DND-41 (cell line): ENCODE measurements at regions not wholly inside any gene's neighbourhood (a gene's known extent, or its start where the extent isn't known, plus 50 kb on each side); places are given as distances from the start of the nearest gene placed in this dataset.

Experiments
- ATAC-seq: fragments of 200-7000 bp; cut with Tn5 transposase; 3 replicates; pipeline ENCODE4 v1.9.1; 2021; ENCODE audit warnings: low read depth; ENCODE audit not compliant: insufficient read depth
- DNase-seq: peaks from one replicate; pipeline ENCODE4 v3.0.0-alpha.2; 2020
- H2AFZ ChIP-seq: 2 replicates; pipeline ENCODE4 v1.6.0; 2012; ENCODE audit warnings: low read depth, low read length
- H3K27ac ChIP-seq: 2 replicates; pipeline ENCODE4 v1.5.1; 2012; ENCODE audit warnings: low read length, inconsistent platforms
- H3K27me3 ChIP-seq: fragments of 200-600 bp; sonication (generic); 2 replicates; pipeline ENCODE4 v1.6.0; 2012; ENCODE audit warnings: low read length, mild to moderate bottlenecking, inconsistent platforms; ENCODE audit not compliant: insufficient read depth, poor library complexity
- H3K36me3 ChIP-seq: 2 replicates; pipeline ENCODE4 v1.5.1; 2012; ENCODE audit warnings: low read length, inconsistent platforms; ENCODE audit not compliant: insufficient read depth
- H3K4me1 ChIP-seq: 2 replicates; pipeline ENCODE4 v1.5.1; 2012; ENCODE audit warnings: mild to moderate bottlenecking, low read length; ENCODE audit not compliant: insufficient read depth
- H3K4me2 ChIP-seq: 2 replicates; pipeline ENCODE4 v1.6.0; 2012; ENCODE audit warnings: mild to moderate bottlenecking, moderate library complexity, low read length, inconsistent platforms; ENCODE audit not compliant: insufficient read depth
- H3K4me3 ChIP-seq, 2 experiments: fragments of 200-600 bp in 1 of 2; shearing (Covaris generic) in 1 of 2; 2 replicates each; pipeline ENCODE4 v1.5.1; 2012 to 2016; ENCODE audit warnings: inconsistent platforms in 2 of 2, low read length in 2 of 2, mild to moderate bottlenecking in 2 of 2, low read depth in 1 of 2, moderate library complexity in 1 of 2
- H3K79me2 ChIP-seq: 2 replicates; pipeline ENCODE4 v1.6.0; 2012; ENCODE audit warnings: low read length, inconsistent platforms; ENCODE audit not compliant: insufficient read depth
- H3K9ac ChIP-seq: 2 replicates; pipeline ENCODE4 v1.6.0; 2012; ENCODE audit warnings: low read depth, mild to moderate bottlenecking, inconsistent platforms, low read length, moderate library complexity
- H3K9me3 ChIP-seq: 2 replicates; pipeline ENCODE4 v1.5.1; 2012; ENCODE audit warnings: low read length, moderate library complexity, mild to moderate bottlenecking, inconsistent platforms; ENCODE audit not compliant: insufficient read depth, severe bottlenecking
- H4K20me1 ChIP-seq: 2 replicates; pipeline ENCODE4 v1.6.0; 2012; ENCODE audit warnings: low read length; ENCODE audit not compliant: insufficient read depth
- EZH2 ChIP-seq: IDR thresholded peaks from 3 replicates; pipeline ENCODE4 v1.6.1; 2012; ENCODE audit warnings: borderline replicate concordance, low read depth, mild to moderate bottlenecking, moderate library complexity, low read length, inconsistent platforms; ENCODE audit not compliant: severe bottlenecking
- TF ChIP-seq, protein P1 (sequence below): IDR thresholded peaks from 2 replicates; pipeline ENCODE4 v1.5.1; 2012; ENCODE audit warnings: borderline replicate concordance, low read length, moderate library complexity, mild to moderate bottlenecking; ENCODE audit not compliant: poor library complexity, severe bottlenecking; ENCODE audit errors: extremely low read depth

DNA sequence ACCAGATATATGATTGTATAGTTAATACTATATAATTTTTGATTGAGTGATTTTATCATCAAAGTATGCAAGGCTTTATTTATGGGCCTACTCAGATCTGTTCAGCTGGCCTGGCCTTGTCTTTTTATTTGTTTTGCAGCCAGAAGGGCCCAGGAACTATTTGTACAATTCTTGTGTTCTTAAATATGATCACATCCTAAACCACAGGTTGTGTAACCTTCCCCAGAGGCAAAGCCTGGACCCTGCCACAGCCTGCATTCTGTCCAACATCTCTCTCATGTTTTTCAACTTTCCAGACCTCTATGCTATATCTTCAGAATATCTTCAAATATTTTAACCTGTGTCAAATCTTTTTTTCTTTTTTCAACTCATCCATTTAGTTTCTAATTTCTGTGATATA lies 410.4 kb upstream of the MON1B start:
- Histone ChIP-seq H3K27me3 (no peaks in the 10 kb centered on the region), H4K20me1 (no peaks in the 10 kb centered on the region), H3K27ac (no peak overlapping the region), H3K4me1 (no peaks in the 10 kb centered on the region), H3K4me3 (no peak overlapping the region), H3K9me3 (no peaks in the 10 kb centered on the region), H2AFZ (no peak overlapping the region), H3K79me2 (no peaks in the 10 kb centered on the region), H3K36me3 (no peaks in the 10 kb centered on the region), H3K9ac (no peak overlapping the region), H3K4me2 (no peak overlapping the region)
- TF ChIP-seq, protein P1, sequence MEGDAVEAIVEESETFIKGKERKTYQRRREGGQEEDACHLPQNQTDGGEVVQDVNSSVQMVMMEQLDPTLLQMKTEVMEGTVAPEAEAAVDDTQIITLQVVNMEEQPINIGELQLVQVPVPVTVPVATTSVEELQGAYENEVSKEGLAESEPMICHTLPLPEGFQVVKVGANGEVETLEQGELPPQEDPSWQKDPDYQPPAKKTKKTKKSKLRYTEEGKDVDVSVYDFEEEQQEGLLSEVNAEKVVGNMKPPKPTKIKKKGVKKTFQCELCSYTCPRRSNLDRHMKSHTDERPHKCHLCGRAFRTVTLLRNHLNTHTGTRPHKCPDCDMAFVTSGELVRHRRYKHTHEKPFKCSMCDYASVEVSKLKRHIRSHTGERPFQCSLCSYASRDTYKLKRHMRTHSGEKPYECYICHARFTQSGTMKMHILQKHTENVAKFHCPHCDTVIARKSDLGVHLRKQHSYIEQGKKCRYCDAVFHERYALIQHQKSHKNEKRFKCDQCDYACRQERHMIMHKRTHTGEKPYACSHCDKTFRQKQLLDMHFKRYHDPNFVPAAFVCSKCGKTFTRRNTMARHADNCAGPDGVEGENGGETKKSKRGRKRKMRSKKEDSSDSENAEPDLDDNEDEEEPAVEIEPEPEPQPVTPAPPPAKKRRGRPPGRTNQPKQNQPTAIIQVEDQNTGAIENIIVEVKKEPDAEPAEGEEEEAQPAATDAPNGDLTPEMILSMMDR, result no peak
- TF ChIP-seq EZH2, result no peak
- ATAC-seq (no peak), DNase-seq (no peak)

DNA sequence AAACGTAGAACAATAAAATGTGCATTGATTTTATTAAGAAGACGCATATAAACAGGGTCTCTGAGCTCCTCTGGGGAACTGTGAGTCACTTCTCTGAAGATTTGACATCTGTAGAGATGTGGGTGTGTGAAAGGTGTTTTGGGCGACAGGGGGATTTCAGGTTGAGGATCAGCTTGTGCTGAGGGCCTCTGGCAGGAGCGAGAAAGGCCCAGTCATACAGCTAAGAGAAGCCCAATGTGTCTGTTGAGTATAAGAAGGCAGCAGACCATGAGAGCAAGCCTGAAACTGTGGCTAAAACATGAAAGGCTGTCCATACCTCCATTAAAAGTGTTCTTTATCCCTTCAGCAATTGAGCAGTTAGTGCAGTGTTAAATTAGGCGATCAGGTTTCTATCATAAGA lies 406.5 kb upstream of the MON1B start:
- Histone ChIP-seq H3K4me2 (no peak overlapping the region), H2AFZ (no peak overlapping the region), H3K27ac (no peak overlapping the region), H3K9ac (no peak overlapping the region), H3K36me3 (no peaks in the 10 kb centered on the region), H3K79me2 (no peaks in the 10 kb centered on the region), H3K4me3 (no peak overlapping the region), H4K20me1 (no peaks in the 10 kb centered on the region), H3K9me3 (no peaks in the 10 kb centered on the region), H3K4me1 (no peaks in the 10 kb centered on the region), H3K27me3 (no peaks in the 10 kb centered on the region)
- DNase-seq (no peak), ATAC-seq (no peak)
- TF ChIP-seq, protein P1, result no peak
- no peak for TF ChIP-seq EZH2

DNA sequence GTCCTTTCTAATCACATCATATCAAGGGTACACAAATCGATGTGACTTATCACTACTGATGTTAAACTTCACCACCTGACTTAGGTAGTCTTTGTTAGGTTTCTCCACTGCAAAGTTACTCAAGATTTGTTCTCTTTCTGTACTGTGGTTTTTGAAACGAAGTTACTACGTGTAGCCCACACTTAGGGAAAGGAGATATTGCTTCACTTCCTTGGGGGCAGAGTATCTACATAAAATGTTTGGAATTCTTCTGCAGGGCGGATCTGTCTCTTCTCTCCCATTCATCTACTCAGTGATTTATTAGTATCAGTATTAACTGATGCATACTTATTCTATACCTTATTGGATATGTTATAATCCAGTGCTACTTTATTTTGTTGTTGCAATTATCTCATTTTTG lies 403.6 kb upstream of the MON1B start:
- no peaks in the 10 kb centered on the region for H3K79me2 ChIP-seq
- H3K9me3 ChIP-seq, result no peaks in the 10 kb centered on the region
- no peak overlapping the region for H2AFZ ChIP-seq
- no peaks in the 10 kb centered on the region for H3K36me3 ChIP-seq
- no peak overlapping the region for H3K9ac ChIP-seq
- ATAC-seq (no peak), DNase-seq (no peak)
- no peaks in the 10 kb centered on the region for H3K4me1 ChIP-seq
- H3K4me2 ChIP-seq, result no peak overlapping the region
- TF ChIP-seq, protein P1, result no peak
- TF ChIP-seq EZH2, result no peak
- H3K27ac ChIP-seq, result no peak overlapping the region
- no peaks in the 10 kb centered on the region for H4K20me1 ChIP-seq
- no peak overlapping the region for H3K4me3 ChIP-seq
- H3K27me3 ChIP-seq, result no peaks in the 10 kb centered on the region

DNA sequence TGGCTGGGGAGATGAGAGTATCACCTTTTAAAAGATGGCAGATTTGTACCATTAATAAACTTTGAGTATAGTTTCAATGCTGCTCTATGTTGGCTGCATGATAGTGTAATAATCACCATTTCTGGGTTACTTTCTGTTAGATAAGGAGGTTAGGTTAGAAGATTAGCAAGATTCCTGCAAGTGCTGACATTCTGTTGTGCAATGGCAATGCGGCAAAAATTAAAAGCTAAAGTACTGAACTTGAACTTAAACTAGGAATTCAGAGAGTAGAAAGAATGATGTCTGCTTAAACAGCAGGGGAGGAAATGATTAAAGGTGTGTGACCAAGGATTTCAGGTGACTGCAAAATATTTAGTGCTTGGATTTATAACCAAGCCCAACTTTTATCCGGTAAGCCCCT lies 399.8 kb upstream of the MON1B start:
- Histone ChIP-seq H3K9ac (no peak overlapping the region), H3K79me2 (no peaks in the 10 kb centered on the region), H3K4me3 (no peak overlapping the region), H4K20me1 (no peaks in the 10 kb centered on the region), H3K36me3 (no peaks in the 10 kb centered on the region), H3K9me3 (no peaks in the 10 kb centered on the region), H3K4me2 (no peak overlapping the region), H3K4me1 (no peaks in the 10 kb centered on the region), H3K27me3 (no peaks in the 10 kb centered on the region), H3K27ac (no peak overlapping the region), H2AFZ (no peak overlapping the region)
- ATAC-seq, result no peak
- TF ChIP-seq, protein P1, result no peak
- no peak for TF ChIP-seq EZH2
- DNase-seq, result no peak
